ENCODE measurements at regions not wholly inside any gene's neighbourhood (a gene's known extent, or its start where the extent isn't known, plus 50 kb on each side); places are given as distances from the start of the nearest gene placed in this dataset.

- Histone ChIP-seq H3K27me3 (ENCODE audit: insufficient read depth, low read length) (no peaks in the 10 kb centered on the region), H4K20me1 (ENCODE audit: insufficient read depth, low read length) (no peaks in the 10 kb centered on the region), H3K4me3 (ENCODE audit: insufficient read depth, low read length) (no peak overlapping the region), H3K4me2 (ENCODE audit: insufficient read depth, low read length) (no peak overlapping the region), H3K79me2 (ENCODE audit: insufficient read depth, low read length) (no peaks in the 10 kb centered on the region), H3K36me3 (ENCODE audit: insufficient read depth, low read length) (no peaks in the 10 kb centered on the region), H3K27ac (ENCODE audit: low read depth, low read length) (no peak overlapping the region), H3K4me1 (ENCODE audit: insufficient read depth, low read length) (no peaks in the 10 kb centered on the region), H3K9me3 (ENCODE audit: low read depth, low read length) (no peaks in the 10 kb centered on the region), H2AFZ (ENCODE audit: low read length) (no peak overlapping the region)
- TF ChIP-seq CTCF (IDR thresholded peaks at IDR 0.05; ENCODE audit: extremely low read depth, low read depth, low read length): no peak
- DNase-seq (ENCODE audit: insufficient read length, low spot score, missing footprints): no peak
These were observed 666.7 kb downstream of the BCL11A start for GRCh38 chr2:59886759-59887158.

GRCh38 chr2:59885541-59885940 lies 667.9 kb downstream of the BCL11A start:
- no peak for TF ChIP-seq CTCF (IDR thresholded peaks at IDR 0.05; ENCODE audit: extremely low read depth, low read depth, low read length)

GRCh38 chr2:59884166-59884565 lies 669.3 kb downstream of the BCL11A start:
- no peaks in the 10 kb centered on the region for H3K4me1 ChIP-seq (ENCODE audit: insufficient read depth, low read length)
- no peak overlapping the region for H3K27ac ChIP-seq (ENCODE audit: low read depth, low read length)
- DNase-seq (ENCODE audit: insufficient read length, low spot score, missing footprints): no peak
- H3K27me3 ChIP-seq (ENCODE audit: insufficient read depth, low read length): no peaks in the 10 kb centered on the region
- H2AFZ ChIP-seq (ENCODE audit: low read length): no peak overlapping the region
- TF ChIP-seq CTCF (IDR thresholded peaks at IDR 0.05; ENCODE audit: extremely low read depth, low read depth, low read length): no peak
- no peak overlapping the region for H3K4me3 ChIP-seq (ENCODE audit: insufficient read depth, low read length)
- H4K20me1 ChIP-seq (ENCODE audit: insufficient read depth, low read length): no peaks in the 10 kb centered on the region
- H3K9me3 ChIP-seq (ENCODE audit: low read depth, low read length): no peaks in the 10 kb centered on the region
- H3K36me3 ChIP-seq (ENCODE audit: insufficient read depth, low read length): no peaks in the 10 kb centered on the region
- H3K4me2 ChIP-seq (ENCODE audit: insufficient read depth, low read length): no peak overlapping the region
- H3K79me2 ChIP-seq (ENCODE audit: insufficient read depth, low read length): no peaks in the 10 kb centered on the region

More at GRCh38 chr2:59885541-59885940, 667.9 kb downstream of the BCL11A start:
- Histone ChIP-seq H3K36me3 (ENCODE audit: insufficient read depth, low read length) (no peaks in the 10 kb centered on the region), H3K9me3 (ENCODE audit: low read depth, low read length) (no peaks in the 10 kb centered on the region), H3K4me2 (ENCODE audit: insufficient read depth, low read length) (no peak overlapping the region), H3K79me2 (ENCODE audit: insufficient read depth, low read length) (no peaks in the 10 kb centered on the region), H2AFZ (ENCODE audit: low read length) (no peak overlapping the region), H3K27me3 (ENCODE audit: insufficient read depth, low read length) (no peaks in the 10 kb centered on the region), H3K27ac (ENCODE audit: low read depth, low read length) (no peak overlapping the region), H4K20me1 (ENCODE audit: insufficient read depth, low read length) (no peaks in the 10 kb centered on the region), H3K4me1 (ENCODE audit: insufficient read depth, low read length) (no peaks in the 10 kb centered on the region), H3K4me3 (ENCODE audit: insufficient read depth, low read length) (no peak overlapping the region)
- no peak for DNase-seq (ENCODE audit: insufficient read length, low spot score, missing footprints)

GRCh38 chr2:59882822-59883221 lies 670.6 kb downstream of the BCL11A start:
- Histone ChIP-seq H3K4me1 (ENCODE audit: insufficient read depth, low read length) (no peaks in the 10 kb centered on the region), H3K79me2 (ENCODE audit: insufficient read depth, low read length) (no peaks in the 10 kb centered on the region), H2AFZ (ENCODE audit: low read length) (no peak overlapping the region), H3K9me3 (ENCODE audit: low read depth, low read length) (no peaks in the 10 kb centered on the region), H3K4me3 (ENCODE audit: insufficient read depth, low read length) (no peak overlapping the region), H3K4me2 (ENCODE audit: insufficient read depth, low read length) (no peak overlapping the region), H3K27me3 (ENCODE audit: insufficient read depth, low read length) (no peaks in the 10 kb centered on the region), H3K36me3 (ENCODE audit: insufficient read depth, low read length) (no peaks in the 10 kb centered on the region), H3K27ac (ENCODE audit: low read depth, low read length) (no peak overlapping the region), H4K20me1 (ENCODE audit: insufficient read depth, low read length) (no peaks in the 10 kb centered on the region)
- TF ChIP-seq CTCF (IDR thresholded peaks at IDR 0.05; ENCODE audit: extremely low read depth, low read depth, low read length): no peak
- DNase-seq (ENCODE audit: insufficient read length, low spot score, missing footprints): no peak

Data from osteoblast (primary cell).